BJ (cell line): ENCODE measurements at regions not wholly inside any gene's neighbourhood (a gene's known extent, or its start where the extent isn't known, plus 50 kb on each side); places are given as distances from the start of the nearest gene placed in this dataset.

Experiments used
- CTCF ChIA-PET: fragments of 350-600 bp; formaldehyde crosslinking; extraction: SDS; loops from one replicate; lab custom pipeline; 2021; ENCODE audit warnings: antibody characterized with exemption, inconsistent platforms; lab: Yijun Ruan, JAX
- POLR2A ChIA-PET: fragments of 300-600 bp; sonication (Branson Sonifier 250); formaldehyde crosslinking; extraction: SDS; loops from one replicate; lab custom pipeline; 2021; ENCODE audit warnings: antibody characterized with exemption; lab: Charles Lee
- DNase-seq: peaks from one replicate; pipeline ENCODE4 v3.0.0-alpha.2; 2011; ENCODE audit warnings: low read depth
- H3K27me3 ChIP-seq: 2 replicates; pipeline ENCODE4 v1.6.0; 2011; ENCODE audit warnings: low read length; ENCODE audit not compliant: control insufficient read depth, insufficient read depth
- H3K36me3 ChIP-seq: 2 replicates; pipeline ENCODE4 v1.5.1; 2011; ENCODE audit warnings: low read length; ENCODE audit not compliant: control insufficient read depth, insufficient read depth
- H3K4me3 ChIP-seq: 2 replicates; pipeline ENCODE4 v1.5.1; 2011; ENCODE audit warnings: low read depth, mild to moderate bottlenecking, control low read depth, low read length
- TF ChIP-seq, protein P1 (sequence below): IDR thresholded peaks from 2 replicates; pipeline ENCODE4 v1.5.1; 2011; ENCODE audit warnings: low read depth, mild to moderate bottlenecking, control low read depth, inconsistent platforms, low read length, moderate library complexity; ENCODE audit not compliant: insufficient read depth

DNA sequence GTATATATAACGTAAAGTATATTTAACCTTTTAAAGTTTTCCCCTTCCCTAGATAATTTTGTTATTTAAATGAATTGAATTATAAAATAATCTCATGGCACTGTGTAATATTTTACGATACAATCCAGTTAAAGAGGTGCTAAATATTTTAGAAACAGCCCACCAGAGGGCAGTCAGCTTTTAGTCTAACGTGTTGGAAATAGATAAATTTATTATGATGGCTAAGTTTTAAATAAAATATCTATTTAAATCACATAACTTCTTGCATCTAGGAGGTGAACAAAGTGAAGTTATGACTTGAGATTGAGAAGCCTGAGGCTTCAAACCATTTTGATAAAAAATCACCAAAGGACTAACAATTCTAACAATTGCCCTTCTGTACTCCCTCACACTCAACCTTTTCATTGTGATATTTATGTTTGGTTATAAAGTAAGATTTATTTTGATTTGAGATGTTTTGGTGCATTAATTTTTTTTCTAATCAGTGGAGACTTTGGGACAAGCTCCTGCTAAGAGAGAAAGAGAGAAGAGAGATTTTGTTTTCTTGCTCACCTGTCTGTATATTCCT lies 171.5 kb upstream of the SP4 start:
- no peak overlapping the region for H3K4me3 ChIP-seq
- H3K27me3 ChIP-seq, result peaks cover 1% of the 10 kb centered on the region; the same call in 1 of the 2 replicates
- no peaks in the 10 kb centered on the region for H3K36me3 ChIP-seq
- CTCF ChIA-PET, result interaction anchor here (0.7 to 1.9 kb wide), 5 partner anchors 248 to 745 kb away, joined by 3 to 10 read pairs (median 4); no protein-coding TSS in a partner anchor
- POLR2A ChIA-PET, result no interaction called here
- DNase-seq, result no peak
- TF ChIP-seq, protein P1, sequence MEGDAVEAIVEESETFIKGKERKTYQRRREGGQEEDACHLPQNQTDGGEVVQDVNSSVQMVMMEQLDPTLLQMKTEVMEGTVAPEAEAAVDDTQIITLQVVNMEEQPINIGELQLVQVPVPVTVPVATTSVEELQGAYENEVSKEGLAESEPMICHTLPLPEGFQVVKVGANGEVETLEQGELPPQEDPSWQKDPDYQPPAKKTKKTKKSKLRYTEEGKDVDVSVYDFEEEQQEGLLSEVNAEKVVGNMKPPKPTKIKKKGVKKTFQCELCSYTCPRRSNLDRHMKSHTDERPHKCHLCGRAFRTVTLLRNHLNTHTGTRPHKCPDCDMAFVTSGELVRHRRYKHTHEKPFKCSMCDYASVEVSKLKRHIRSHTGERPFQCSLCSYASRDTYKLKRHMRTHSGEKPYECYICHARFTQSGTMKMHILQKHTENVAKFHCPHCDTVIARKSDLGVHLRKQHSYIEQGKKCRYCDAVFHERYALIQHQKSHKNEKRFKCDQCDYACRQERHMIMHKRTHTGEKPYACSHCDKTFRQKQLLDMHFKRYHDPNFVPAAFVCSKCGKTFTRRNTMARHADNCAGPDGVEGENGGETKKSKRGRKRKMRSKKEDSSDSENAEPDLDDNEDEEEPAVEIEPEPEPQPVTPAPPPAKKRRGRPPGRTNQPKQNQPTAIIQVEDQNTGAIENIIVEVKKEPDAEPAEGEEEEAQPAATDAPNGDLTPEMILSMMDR, result peak; percentile 36; the same call in 1 of the 2 replicates

DNA sequence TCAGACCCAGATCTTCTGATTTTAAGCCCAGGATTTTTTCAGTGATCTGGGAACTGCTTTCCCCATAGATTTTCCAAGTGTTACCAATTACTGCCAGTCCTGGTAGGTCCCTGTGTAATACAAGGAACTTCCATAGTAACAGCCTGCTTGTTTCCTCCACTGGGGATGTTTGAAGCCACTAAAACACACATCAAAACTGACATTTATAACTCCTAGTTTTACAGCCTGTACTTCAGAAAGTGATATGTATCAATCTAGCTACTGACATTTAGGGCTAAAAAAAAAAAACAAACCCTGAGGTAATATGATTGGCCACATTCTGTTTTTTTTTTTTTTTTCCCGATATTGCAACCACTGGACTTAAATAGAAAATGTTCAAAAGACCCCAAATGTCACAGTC lies 166.9 kb upstream of the SP4 start:
- H3K36me3 ChIP-seq, result no peaks in the 10 kb centered on the region
- TF ChIP-seq, protein P1, result no peak
- DNase-seq, result no peak
- CTCF ChIA-PET, result interaction anchor here (1.5 kb wide), 1 partner anchor 246 kb away, joined by 4 read pairs; no protein-coding TSS in a partner anchor
- no peaks in the 10 kb centered on the region for H3K27me3 ChIP-seq
- POLR2A ChIA-PET, result no interaction called here
- H3K4me3 ChIP-seq, result no peak overlapping the region

DNA sequence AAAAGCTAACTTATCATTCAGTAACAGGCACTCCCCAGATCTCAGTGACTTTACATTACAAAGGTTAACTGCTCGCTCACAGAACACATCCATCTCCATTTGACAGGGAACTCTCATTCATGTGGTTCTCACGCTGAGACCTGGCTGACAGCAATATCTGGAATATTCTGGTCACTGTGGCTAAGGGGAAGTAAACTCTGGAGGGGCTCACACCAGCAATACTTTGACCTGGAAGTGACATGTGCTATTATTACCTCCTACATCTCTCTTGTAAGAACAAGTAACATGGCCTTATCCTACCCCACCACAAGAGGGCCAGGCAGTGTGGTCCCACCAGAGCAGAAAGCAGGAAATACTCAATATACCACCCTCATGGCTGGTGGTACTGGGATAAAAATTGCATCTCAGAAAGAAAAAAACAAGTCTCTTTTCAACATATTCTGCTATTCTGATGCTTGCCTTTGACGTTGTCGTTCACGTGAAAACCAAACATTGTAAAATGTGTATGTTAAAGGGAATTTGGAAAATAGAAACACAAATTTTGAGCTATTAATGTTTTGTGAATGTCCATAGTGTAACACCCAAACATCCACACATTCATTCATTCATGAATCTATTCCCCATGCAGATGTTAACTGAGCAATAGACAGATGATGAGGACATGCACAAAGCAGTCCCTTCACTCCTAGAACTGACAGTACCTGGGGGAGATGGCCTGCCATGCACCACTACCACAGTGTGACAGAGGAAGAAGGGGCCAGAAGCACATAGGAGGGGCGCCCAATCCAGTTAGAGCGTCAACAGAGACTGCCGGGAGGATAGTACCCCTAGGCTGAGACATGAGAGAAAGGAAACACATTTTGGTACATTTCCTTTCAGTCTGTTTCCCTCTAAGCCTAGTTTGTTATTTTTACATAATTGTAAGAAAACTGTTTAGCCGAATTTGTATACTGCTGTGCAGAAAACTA lies 166.0 kb upstream of the SP4 start:
- no peaks in the 10 kb centered on the region for H3K36me3 ChIP-seq
- ChIA-PET POLR2A (no interaction called here), CTCF (interaction anchor here (0.9 to 1.5 kb wide), 4 partner anchors 20 to 821 kb away, joined by 3 to 5 read pairs (median 4); no protein-coding TSS in a partner anchor)
- DNase-seq, result no peak
- no peaks in the 10 kb centered on the region for H3K27me3 ChIP-seq
- TF ChIP-seq, protein P1, result peak; percentile 56
- no peak overlapping the region for H3K4me3 ChIP-seq

DNA sequence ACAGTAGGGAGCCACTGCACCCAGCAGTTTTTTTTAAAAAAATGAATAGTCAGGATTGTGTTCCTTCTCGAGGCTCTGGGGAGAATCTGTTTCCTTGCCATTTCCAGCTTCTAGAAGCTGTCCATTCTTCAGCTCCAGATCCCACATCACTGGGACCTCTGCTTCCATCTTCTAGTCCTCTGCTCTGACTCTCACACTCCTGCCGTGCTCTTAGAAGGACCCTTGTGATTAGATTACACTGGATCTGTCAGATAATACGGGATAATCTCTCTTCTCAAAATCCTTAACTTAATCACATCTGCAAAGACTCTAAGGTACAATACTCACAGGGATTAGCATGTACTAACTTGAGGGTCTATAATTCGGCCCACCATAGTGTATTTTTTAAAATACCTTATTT lies 158.9 kb upstream of the SP4 start:
- CTCF ChIA-PET, result no interaction called here

More for the DNA sequence above, 158.9 kb upstream of the SP4 start:
- H3K36me3 ChIP-seq, result no peaks in the 10 kb centered on the region
- POLR2A ChIA-PET, result no interaction called here
- H3K4me3 ChIP-seq, result no peak overlapping the region
- no peak for DNase-seq
- TF ChIP-seq, protein P1, result no peak
- no peaks in the 10 kb centered on the region for H3K27me3 ChIP-seq
